ENCODE measurements at regions not wholly inside any gene's neighbourhood (a gene's known extent, or its start where the extent isn't known, plus 50 kb on each side); places are given as distances from the start of the nearest gene placed in this dataset.

GRCh38 chr6:14282854-14283505 lies 165.4 kb downstream of the CD83 start:
- WGBS, 3 donors = 92 to 93% (median 93%) methylated on average over 10 of the region's 10 CpGs

DNA sequence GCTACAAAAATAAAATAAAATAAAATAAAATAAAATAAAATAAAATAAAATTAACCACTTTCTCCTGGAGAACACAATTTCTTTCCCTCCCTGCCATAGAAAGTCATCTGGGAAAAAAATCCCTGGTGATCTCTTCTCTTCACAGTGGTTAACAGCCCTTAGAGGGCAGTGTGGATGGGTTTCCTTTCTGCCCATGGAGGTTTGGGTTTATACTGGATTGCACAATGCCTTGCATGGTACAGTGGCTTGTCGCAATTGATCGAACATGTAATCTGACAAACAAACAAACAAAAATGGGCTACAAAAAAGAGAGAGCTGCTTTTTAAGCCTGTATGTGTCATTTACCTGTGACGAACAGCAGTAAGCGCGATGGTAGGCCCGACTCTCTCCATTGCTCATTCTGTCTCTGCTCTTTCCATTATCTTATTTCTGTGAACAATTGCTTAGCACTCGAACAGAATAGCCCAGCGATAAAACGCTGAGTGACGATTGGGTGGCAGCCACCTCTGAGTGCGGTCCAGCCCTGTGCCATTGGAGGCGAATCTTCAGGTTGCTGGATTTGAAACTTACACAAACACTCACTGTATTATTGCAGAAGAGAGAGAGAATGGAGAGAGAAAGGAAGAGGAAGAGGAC lies 166.1 kb downstream of the CD83 start:
- Histone ChIP-seq H3K4me3 (no peak overlapping the region), H3K4me1 (no peaks in the 10 kb centered on the region), H3K27me3 (ENCODE audit: insufficient read depth in 3 of 3, low read length in 2 of 3) (peaks cover 0 to 2% (median 0%) of the 10 kb centered on the region in 3 donors), H3K9me3 (peaks cover 5% of the 10 kb centered on the region), H3K27ac (no peak overlapping the region), H3K36me3 (ENCODE audit: insufficient read depth in 1 of 2, low read depth in 1 of 2) (no peaks in the 10 kb centered on the region)
- WGBS, 3 donors = 93 to 97% (median 96%) methylated on average over 12 of the region's 12 CpGs
- TF ChIP-seq, protein P1, sequence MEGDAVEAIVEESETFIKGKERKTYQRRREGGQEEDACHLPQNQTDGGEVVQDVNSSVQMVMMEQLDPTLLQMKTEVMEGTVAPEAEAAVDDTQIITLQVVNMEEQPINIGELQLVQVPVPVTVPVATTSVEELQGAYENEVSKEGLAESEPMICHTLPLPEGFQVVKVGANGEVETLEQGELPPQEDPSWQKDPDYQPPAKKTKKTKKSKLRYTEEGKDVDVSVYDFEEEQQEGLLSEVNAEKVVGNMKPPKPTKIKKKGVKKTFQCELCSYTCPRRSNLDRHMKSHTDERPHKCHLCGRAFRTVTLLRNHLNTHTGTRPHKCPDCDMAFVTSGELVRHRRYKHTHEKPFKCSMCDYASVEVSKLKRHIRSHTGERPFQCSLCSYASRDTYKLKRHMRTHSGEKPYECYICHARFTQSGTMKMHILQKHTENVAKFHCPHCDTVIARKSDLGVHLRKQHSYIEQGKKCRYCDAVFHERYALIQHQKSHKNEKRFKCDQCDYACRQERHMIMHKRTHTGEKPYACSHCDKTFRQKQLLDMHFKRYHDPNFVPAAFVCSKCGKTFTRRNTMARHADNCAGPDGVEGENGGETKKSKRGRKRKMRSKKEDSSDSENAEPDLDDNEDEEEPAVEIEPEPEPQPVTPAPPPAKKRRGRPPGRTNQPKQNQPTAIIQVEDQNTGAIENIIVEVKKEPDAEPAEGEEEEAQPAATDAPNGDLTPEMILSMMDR (IDR thresholded peaks at IDR 0.05) = no peak
- intact Hi-C loops (cut with DNase I) = no loop called here
- DNase-seq (no peak), ATAC-seq (no peak)

More at GRCh38 chr6:14282854-14283505, 165.4 kb downstream of the CD83 start:
- no peak overlapping the region for H3K27ac ChIP-seq
- ATAC-seq (no peak), DNase-seq (no peak)
- intact Hi-C loops (cut with DNase I) = no loop called here
- H3K4me1 ChIP-seq = no peaks in the 10 kb centered on the region
- H3K9me3 ChIP-seq = peaks cover 5% of the 10 kb centered on the region
- TF ChIP-seq, protein P1 (IDR thresholded peaks at IDR 0.05) = no peak
- no peak overlapping the region for H3K4me3 ChIP-seq
- H3K27me3 ChIP-seq (ENCODE audit: insufficient read depth in 3 of 3, low read length in 2 of 3) = peaks cover 0 to 2% (median 0%) of the 10 kb centered on the region in 3 donors
- no peaks in the 10 kb centered on the region for H3K36me3 ChIP-seq (ENCODE audit: insufficient read depth in 1 of 2, low read depth in 1 of 2)

DNA sequence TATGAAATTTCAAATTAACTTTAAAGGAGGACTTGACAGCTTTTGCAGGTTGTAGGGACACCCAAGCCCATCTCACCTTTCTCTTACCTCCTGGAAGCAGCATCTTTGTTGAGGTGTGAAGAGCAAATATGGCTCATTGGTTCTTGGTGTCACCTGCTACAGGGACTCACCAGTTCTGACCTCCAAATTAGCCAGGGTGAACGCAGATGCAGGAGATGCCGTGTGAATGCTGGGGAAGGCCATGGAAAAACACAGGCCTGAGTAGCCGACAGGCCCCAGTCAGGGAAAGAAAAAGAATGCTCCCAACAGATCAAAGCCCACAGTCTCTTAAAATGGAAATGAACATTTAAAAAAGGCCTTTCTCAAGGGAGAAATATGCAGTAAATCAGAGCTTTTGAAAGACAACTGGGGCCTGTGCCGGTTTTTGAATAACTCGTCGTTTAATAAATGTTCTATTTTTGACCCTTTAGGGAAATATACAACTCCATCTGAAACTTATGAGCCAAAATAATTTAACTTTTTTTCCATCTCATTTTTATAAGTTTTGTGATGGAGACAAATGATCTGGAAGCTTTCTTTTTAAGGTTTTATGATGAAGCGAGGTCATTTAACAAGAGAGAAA lies 167.5 kb downstream of the CD83 start:
- no peak overlapping the region for H3K4me3 ChIP-seq
- WGBS, 3 donors = 77 to 86% (median 83%) methylated on average over 7 of the region's 7 CpGs
- no peaks in the 10 kb centered on the region for H3K4me1 ChIP-seq
- TF ChIP-seq, protein P1 (IDR thresholded peaks at IDR 0.05) = no peak
- peaks cover 0 to 2% (median 0%) of the 10 kb centered on the region in 3 donors for H3K27me3 ChIP-seq (ENCODE audit: insufficient read depth in 3 of 3, low read length in 2 of 3)
- DNase-seq = no peak
- no peaks in the 10 kb centered on the region for H3K36me3 ChIP-seq (ENCODE audit: insufficient read depth in 1 of 2, low read depth in 1 of 2)
- intact Hi-C loops (cut with DNase I) = no loop called here
- no peak overlapping the region for H3K27ac ChIP-seq
- no peak for ATAC-seq
- H3K9me3 ChIP-seq = peaks cover under 1% of the 10 kb centered on the region

GRCh38 chr6:14286144-14286543 lies 168.6 kb downstream of the CD83 start:
- WGBS, 3 donors = 38 to 41% (median 40%) methylated on average over 5 of the region's 5 CpGs
- intact Hi-C loops (cut with DNase I) = no loop called here
- Histone ChIP-seq H3K27me3 (ENCODE audit: insufficient read depth in 3 of 3, low read length in 2 of 3) (peaks cover 0 to 2% (median 0%) of the 10 kb centered on the region in 3 donors), H3K9me3 (no peaks in the 10 kb centered on the region), H3K36me3 (ENCODE audit: insufficient read depth in 1 of 2, low read depth in 1 of 2) (no peaks in the 10 kb centered on the region), H3K4me1 (no peaks in the 10 kb centered on the region), H3K27ac (no peak overlapping the region), H3K4me3 (no peak overlapping the region)
- TF ChIP-seq, protein P1 (IDR thresholded peaks at IDR 0.05) = no peak
- DNase-seq = no peak
- no peak for ATAC-seq
